ENCODE measurements at regions not wholly inside any gene's neighbourhood (a gene's known extent, or its start where the extent isn't known, plus 50 kb on each side); places are given as distances from the start of the nearest gene placed in this dataset.

DNA sequence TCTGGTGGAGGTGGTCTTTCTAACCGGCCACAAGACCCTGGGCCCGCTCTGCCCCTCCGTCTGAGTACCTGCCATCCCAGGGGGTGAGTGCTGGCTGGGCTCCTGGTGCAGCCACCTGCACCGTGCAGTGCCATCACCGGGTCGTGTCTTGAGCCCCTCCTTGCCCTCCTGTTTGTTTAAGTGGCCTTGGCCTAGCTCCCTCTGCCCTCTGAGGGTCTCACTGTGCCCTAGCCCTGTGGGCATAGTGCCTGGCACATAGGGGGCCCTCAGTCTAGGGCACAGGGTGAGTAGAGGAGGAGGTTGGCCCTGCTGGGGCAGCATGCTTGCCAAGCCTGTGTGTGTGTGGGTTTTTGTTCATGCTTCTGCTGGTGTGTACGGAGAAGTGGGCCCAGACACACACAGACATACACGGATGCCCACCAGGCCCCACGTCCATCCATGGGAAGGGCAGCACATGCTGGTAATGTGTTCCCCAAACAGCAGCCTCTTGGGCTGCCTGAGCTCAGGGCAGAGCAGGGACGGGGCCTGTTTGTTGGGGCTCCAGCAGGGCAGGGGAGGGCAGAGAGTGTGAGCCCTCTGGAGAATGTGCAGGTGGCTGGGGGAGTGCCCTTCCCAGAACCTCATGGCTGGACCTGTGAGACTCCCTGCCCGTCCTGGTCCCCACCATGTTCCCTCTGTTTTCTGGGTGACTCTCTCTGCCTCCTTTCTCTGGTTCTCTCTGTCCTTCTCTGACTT lies 94.6 kb downstream of the GLI2 start:
- no peak for DNase-seq

DNA sequence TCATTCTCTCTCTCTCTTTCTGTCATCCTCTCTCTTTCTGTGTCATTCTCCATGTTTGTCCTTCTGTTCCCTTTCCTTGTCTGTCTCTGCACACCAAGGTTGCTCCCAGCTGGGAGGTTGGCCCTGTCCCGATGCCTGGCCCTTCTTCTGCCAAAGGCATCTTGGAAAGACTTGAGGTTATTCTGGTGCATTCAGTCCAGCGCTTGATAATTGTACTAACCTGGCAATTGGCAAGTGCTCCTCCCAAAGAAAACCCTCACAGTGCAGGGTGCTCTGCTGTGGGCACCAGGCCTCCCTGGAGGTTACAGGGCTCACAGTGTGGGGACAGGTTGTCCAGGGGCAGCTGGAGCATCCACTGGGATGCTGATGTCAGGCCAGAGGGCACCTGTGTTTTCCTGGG lies 95.4 kb downstream of the GLI2 start:
- DNase-seq: no peak

DNA sequence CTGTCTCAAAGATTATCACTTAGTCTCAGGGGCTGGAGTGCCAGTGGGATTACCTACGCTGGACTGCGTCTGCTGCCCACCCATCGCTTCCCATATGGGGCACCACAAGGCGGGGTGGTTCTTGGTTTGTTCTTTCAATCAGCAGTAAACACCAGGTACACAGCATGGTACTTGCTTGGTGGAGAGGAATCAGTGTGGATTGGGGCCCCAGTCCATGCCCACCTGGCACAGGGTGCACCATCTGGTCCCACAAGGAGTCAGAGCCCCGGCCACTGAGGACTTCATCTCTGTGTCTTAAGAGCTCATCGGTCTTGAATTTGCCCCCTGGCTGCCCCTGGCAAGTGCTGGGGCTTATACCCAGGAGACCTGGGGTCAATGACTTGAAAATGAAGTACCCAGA lies 96.2 kb downstream of the GLI2 start:
- no peak for DNase-seq

DNA sequence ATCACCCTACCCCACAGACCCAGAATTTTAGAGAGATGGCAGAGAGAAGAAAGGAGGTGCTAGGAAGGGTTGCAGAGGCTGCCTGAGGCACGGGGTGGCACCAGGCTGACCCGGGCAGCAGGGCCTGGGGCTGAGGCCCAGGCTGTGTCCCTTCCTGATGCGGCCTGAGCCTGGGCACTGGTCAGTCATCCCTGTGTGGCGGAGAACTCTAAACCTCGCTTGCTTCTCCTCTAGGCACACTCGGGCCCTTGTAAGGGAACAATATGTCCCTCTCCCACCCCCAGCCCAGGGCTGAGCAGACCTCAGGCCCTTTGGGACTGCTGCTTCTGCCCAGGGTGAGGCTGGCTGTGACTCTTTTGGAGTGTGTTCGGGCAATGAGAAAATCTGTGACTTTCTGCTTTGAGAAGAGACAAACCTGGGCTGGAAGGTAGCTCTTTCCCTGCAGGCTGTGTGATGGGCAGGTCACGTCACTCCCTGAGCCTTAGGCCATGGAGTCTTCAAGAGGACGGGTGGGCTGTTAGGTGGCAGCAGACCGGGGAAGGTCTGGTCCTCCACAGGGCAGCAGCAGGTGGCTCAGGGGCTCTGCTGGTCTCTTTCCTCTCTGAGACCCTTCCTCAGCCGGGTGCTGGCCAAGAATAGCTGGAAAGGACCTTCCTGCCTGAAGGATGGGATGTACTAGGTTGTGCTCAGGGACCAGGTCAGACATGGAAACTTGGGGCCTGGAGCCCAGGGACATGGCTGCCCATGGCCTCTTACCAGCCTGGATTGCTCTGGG lies 96.8 kb downstream of the GLI2 start:
- DNase-seq: no peak

DNA sequence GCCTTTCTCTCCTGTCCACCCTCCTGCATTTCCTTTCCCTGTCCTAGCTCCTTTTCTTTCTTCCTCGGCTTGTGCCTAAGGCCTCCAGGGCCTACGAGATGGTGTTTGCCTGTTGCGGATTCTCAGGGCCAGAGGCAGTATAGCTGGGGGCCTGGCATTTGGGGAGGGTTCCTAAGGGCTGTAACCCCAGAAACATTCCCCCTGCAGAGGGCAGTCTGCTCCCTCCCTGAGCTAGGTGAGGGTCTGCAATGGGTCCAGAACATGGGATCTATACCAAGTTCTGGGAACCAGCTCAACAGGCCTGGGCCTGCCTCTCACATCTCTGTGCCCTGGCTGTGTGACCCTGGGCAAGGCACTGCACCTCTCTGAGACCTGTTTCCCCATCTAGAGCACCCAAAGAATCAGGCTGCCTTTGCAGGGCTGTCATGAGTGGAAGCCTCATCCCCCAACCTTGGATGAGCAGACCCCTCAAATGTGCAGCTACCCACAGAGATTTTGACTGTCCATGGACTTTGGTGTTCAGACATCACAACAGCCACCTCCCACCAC lies 97.5 kb downstream of the GLI2 start:
- no peak for DNase-seq

DNA sequence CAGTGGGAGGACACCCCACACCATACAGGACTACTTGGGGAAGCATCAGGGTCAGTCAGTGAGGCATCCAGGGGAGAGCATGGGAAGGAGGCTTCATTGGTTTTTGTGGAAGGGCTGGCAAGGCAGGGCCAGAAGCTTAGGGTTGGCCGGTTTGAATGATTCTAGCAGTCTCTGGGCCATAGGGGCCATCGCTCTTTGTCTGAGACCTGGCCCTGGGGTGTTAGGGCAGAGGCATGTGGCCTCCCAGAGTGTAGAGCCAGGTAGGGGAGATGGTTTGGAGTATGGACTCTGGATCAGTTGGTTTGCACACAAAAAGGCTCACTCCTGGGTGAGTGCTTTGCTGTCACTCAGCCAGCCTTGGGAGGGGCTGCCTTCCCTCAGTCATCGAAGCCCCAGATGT lies 98.5 kb downstream of the GLI2 start:
- DNase-seq: no peak

DNA sequence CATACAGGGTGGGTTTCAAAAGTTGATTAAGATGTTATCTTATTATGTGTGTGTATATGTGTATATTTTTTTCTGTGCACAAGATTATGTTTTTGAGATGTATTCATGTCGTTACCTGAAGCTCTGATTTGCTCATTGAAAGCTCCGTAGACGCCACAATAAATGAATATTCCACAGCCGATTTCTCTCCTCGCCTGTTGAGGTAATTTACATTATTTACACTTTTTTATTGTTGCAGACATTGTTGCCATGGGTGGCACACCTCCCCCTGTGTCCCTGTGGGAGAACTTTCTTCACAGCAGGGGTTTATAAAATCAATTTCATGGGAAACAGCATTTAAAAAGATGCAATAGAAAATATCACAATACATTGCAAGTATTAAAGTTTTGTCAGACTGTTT lies 100.6 kb downstream of the GLI2 start:
- DNase-seq: no peak

DNA sequence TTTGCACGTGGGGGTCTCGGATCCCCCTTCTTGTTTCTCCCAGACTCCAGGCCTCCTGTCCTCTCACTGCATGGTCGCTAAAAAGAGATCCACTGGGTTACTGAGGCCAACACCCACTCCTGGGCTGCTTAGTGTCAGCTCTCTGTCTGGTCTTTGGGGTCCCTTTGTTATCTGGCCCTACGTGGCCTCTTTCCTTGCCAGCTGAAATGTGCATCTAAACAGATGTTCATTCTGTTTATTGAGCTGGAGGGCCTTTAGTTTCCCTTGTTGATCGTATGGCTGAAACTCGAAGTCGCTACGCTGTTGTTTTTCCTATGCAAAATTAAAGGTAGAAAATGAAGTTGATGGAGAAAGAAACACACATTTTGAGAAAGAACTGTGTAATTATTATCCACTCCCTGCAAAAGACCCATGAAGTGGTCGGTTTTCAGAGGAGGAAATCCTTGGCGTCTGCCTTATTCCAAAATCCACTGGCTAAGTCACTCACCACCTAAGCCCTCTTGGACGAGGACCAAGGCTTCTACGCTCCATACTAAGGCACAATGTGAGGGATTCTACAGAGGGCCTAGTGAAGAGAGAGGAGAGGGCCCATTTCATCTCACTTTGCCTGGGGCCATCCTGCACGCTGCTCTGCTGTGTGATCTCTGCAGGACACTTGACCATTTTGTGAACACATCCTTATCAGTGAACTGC lies 105.3 kb downstream of the GLI2 start:
- no peak for DNase-seq

DNA sequence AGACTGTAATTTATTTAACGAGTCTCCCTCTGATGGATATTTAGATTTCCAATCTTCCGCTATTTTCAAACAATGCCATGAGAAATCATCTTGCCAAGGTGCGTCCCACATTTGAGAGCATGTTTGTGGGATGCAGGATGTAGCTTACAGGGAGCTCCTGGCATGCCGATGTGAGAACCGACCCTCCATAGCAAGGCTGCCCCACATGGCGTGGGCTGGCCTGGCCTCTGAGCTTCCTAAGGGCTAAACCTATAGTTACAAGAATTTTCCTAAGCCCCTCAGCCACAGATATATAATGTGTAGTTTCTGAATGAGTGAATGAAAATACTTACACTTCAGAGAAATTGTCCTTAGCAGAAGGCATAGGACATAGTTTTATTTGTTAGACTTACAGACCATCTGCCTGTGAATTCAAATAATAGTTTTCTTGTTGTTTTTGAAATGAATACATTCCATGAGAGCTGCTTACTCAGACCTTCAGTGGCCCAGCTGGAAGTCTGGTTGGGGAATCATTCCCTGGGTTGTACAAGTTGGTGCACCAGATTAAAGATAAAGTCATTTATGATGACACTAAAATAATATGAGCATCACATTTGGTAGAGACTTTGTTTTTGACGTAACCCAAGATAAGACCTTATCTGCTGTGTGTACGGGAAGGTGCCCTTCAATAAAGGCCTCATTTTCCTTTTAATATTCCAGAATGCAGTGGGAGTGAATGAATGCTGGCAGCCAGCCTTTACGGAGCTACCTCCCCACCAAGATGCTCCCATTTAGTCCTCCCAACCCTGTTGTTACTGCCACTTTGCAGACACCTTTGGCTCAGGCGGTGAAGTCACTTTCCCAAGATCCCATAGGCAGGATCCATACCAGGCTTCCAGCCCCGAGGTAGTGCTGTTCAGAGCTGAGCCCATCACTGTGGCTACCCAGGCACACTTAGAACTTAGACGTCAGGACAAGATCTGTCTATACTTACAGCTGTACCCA lies 107.1 kb downstream of the GLI2 start:
- DNase-seq: no peak

DNA sequence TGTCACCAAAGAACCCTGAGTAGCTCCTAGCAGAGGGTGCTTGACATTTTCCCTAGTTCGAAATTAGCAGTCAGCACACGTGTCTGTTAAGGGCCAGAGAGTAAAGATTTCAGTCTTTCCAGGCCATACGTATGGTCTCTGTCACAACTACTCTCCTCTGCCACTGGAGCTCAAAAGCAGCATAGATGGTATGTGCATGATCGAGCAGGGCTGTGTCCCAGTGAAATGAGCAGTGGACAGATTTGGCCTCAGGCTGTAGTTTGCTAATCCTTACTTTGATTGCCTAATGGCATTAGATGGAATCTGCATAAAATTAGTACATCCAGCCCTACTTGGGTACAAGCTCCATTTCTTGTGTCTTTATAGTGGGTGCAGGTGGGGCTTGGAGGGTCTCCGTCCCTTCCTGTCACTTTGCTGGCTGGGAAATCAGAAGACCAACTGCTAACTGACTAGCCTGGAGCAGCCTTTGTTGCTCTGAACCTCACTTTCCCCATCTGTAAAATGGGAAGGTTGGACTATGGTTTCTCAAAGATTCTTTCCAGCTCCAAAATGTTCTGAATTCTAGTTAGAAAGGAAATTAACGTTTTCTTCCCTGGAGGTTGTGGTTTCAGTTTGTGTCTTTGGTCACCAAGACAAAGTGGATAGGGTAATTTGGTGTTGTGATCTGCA lies 108.5 kb downstream of the GLI2 start:
- no peak for DNase-seq

DNA sequence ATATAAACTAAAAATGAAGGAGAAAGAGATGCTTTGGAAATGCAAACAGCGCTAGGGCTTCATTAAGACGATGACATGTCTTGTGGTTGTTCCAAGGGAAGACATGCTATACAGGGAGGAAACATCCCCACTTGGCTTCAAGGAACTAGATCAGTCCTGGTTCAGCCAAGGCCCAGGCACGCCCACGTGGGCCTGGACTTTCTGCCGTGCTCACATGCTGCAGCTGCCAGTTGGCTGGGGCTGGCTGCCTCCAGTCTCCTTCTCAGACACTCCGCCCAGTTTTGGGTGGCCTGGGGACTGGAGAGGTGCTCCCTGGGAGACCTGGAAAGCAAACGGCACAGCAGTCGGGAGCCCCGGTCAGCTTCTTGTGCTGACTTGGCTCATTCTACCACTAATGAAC lies 109.6 kb downstream of the GLI2 start:
- no peak for DNase-seq

DNA sequence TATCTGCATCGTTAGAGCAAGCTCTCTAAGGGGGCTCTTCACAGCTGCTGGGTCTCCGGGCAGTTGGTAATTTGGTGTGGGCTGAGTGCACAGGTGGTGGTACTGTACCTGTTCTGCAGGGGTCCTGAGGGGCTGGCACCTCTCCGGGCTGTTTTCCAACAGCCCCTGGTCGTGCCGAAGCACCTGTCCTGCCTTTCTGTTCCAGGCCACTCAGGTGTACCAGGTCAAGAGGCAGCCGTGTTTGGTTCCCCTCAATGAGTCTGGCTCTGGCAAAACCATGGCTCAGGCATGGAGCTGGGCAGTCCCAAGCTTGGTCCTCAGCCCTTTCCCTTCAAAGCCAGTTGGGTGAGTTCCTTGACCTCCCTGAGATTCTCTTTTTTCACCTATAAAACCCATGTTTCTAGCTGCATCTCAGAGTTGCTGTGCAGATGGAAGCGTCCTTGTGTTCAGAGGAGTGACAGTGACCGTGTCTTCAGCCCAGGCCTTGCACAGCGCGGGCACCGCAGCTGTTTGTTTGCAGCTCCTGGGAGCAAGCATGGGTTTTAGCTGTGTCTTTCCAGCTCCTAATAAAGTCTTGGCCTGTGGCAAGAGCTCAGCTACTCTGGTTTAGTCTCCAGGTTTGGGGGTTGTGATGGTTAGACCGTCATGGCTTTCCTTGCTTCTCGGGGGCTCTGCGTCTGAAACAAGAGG lies 110.9 kb downstream of the GLI2 start:
- no peak for DNase-seq

DNA sequence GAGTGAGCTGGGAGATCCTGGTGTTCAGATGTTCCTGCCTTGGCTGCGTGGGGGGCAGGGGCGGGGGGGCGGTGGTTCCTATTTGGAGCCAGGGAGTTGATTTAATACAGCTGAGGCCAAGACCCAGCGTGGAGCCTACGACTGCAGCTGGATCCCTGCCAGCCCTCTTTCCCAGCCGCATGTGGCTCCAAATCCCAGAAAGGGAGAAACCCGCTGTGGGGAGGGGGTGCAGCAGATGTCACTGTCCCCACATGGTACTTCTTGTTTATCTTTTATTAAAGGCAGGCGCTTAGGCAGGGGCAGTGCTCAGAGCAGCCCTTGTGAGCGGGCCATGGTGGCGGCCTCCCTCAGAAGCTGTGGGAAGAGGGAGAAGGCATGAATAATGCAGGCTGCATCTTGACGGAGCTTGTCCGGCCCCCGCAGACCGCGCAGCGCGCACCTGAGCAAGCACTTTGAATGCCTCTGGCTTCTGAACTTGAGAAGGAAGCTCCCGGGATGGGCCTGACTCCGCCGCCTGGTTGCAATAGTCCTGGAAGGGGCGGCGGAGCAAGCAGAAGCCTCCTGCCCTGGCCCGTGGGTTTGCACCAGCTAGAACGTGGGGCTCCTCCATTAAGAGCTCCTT lies 112.1 kb downstream of the GLI2 start:
- DNase-seq: no peak

DNA sequence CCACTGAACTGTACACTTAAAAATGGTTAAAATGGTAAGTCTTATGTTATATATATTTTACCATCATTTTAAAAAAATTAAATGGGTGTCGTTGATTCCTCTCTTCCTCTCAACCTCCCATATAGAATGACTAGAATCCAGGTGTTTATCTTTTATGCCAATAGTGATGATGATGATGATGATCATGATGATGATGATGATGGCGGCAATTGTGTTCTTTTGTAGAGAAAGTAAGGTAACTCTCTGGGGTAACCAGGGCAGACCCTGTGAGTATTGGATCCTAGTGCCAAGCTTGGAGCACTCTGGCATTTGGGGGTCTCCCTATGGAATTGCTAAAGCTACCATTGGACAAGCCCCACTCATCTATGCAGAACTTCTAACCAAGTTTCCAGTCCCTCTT lies 113.6 kb downstream of the GLI2 start:
- no peak for DNase-seq

DNA sequence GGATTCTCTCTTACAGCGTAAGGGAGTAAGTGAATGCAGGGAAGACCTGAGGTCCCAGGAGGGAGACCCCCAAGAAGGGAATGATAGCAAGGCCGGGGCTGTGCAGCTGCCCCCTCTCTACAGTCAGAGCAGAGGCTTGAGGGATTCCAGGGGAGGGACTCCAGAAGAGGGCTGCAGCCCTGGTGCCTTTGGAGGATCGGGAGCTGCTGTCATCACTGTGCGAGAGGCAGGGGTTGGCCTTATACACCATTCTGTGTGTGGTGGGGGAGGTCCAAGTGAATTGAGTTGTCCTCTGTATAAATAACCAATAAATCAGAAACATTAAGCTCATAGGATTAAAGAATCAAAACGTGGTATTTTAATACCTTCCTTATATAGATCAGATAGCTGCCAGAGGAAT lies 114.9 kb downstream of the GLI2 start:
- DNase-seq: no peak

DNA sequence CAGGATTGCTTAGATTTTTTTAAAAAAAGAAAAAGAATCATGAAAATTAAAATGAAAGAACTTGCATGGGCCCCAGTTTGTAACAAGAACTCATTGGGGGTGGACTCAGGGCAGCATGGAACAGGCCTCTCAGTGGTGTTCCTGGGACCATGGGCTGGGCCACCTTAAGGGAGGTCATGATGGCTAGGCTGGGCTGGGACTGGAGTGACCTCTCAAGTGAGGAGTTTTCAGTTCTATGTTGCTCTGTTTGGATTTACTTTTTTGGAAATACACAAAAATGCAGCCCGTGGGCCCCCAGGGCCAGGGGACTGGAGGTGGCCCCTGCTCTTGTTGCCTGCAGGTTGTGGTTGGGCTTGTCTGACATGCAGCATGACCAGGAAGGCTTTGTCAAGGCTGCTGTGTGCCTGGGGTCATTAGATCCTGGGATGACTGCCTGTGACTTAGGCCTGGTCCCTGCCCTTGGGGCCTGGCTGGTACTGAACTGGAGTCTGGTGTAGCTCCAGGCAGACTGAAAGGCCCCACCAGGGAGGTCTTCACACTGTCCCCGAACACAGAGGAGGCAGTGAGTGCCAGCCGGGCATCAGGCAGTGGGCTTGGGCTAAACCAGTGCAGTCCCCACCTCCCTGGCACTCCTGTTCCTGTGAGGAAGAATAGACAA lies 115.6 kb downstream of the GLI2 start:
- DNase-seq: no peak

DNA sequence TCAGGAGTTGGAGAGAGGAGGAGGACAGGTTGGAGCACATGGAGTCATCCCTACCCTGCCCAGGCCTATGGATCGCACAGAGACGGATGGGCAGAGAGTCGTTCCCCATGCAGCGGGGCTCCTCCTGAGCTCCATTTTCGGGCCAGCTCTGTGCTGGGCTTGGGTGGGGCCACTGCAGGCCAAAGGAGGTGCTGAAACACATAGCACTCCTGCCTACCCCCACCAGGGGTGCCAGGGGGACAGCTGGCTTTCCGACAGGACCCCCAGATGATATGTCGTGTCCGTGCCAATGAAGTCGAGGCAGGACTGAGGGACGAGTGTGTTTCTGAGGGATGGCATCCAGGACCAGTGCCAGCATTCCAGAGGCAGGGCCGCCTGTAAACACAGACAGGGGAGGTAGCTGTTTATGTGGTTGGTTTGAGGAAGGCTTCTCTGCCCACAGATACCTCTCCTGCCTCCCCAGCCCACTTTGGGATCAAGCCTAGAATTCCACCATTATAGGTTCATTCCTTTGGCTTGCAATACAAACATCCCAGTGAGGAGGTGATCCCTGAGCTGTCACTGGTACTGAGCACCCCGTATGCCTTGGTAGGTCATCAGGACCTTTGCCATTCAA lies 116.6 kb downstream of the GLI2 start:
- no peak for DNase-seq

DNA sequence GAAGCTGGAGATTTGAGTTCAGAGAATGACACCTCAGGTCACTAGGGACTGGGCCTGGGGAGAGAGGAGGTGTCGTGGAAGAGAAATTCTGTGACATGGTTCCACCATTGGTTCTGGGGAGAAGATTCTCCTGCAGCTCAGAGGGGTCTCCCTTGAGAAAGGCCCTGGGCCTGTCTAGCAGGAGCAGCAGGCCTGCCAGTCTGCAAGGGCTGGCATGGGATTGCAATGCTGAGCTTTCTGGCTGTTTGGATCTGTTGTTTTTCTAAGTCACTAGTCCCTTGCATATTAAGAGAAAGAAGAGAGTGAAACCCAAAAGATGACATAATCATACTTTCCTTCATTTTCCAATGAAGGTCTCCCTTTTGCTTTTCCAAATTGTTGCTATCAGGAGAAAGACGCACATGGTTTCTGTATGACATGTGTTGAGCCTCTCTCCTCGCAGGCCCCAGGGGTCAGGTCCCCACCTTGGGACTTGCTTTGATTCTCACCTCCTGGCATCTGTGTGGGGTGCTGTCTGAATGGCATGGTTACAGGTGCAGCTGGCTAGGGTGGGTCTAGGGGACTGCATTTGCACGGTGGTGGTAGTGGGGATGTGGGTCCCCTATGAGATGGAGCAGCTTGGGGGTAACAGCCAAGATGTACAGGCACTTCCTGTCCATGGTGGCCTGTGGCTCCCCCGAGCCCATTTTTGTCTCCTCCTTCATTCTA lies 117.8 kb downstream of the GLI2 start:
- no peak for DNase-seq

DNA sequence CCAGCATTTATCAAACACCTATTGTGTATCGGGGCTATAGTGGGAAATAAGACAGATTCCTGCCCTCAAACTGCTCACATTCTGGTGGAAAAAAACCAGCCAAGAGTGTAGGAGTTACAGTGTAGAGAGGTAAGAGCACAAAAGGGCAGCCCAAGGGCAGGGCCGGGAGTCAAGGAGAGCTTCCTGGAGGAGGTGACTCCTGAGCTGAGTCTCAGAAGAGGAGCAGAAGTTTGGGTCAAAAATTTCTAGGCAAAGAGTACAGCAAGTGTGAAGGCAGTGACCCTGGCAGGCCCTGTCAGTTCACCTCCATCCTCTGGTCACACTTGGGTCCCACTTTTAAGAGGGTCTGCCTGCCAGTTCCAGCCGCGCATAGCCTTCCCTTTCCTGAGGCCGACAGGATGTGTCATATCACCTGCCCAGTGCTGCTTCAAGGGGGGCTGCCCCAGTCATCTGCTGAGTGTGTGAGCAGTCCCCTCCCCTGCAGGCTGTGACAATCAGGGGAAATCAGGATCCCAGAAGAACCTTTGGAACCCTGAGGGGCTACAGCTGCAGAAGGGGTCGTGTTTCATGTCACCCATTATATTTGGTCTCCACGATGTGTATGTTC lies 118.4 kb downstream of the GLI2 start:
- no peak for DNase-seq
